Kasumi-1 (cell line): ENCODE measurements at regions not wholly inside any gene's neighbourhood (a gene's known extent, or its start where the extent isn't known, plus 50 kb on each side); places are given as distances from the start of the nearest gene placed in this dataset.

Experiments
- DNase-seq, 2 experiments: peaks; one replicate each; lab custom pipeline; 2025; lab: John Stamatoyannopoulos, UW

DNA sequence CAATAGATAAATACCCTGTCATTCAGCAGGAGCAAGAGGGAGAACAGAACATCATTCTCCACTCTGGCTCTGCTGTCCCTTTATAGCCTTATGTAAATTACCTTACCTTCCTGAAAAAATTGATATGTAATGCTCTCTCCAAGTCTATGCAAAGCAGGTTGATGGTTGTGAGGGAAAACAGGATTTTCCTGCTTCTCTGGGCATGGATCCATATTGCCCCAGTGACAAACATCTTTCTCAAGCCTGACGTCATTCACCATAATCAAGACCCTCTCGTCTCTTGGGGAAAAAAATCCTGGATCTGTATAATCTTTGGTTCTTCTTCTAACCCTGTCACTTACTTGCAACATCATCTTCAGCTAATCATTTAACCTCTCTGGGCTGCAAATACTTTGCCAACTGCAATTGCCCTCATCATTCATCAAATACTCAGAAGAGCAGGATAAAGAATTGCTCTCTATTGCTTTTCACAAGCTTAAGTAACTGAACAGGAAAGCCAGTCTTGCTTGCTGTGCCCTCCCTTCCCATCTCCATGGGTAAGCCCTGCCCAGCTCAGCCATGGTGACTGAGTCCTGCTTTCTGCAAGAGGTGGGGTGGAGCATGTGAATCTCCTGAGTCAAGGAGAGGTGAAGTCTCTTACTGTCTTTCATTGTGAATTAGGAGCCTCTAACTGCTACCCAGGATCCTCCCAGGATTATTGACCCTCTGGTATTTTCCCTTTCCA is 123.7 kb upstream of the KLF7 start:
- DNase-seq: no peak

DNA sequence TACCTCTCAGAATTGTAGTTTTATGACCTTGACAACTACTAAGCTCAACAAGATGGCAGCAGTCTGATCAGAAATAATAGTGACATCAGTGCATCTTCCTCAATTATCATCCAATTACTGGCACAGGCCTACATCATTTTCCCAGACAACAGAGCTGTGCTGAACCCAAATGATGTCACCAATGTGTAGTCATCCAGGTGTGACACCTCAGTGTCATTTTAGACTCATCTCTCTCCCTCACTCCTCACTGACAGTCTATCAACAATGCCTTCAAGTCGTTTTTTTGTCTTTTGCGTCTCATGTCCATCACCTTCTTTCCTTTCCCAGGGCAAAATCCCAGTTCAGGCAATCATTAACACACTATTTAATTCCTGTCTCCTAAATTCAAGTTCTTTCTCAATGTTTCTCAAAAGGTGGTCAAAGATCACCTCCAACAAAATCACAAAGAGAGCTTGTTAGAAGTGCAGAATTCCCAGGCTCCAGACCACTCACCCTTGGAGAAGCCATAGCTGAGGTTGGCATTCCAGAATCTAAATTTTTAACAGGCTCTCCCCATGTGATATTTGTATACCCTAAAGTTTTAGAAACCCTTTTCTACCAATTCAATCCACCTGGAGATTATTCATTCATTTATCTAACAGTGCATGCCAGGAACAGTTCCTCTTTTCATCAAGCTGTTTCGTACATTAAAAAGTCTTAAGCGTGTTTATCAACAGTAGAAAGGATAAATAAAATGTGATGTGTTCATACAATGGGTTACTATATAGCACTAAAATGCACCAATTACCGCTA is 125.3 kb upstream of the KLF7 start:
- DNase-seq: no peak

DNA sequence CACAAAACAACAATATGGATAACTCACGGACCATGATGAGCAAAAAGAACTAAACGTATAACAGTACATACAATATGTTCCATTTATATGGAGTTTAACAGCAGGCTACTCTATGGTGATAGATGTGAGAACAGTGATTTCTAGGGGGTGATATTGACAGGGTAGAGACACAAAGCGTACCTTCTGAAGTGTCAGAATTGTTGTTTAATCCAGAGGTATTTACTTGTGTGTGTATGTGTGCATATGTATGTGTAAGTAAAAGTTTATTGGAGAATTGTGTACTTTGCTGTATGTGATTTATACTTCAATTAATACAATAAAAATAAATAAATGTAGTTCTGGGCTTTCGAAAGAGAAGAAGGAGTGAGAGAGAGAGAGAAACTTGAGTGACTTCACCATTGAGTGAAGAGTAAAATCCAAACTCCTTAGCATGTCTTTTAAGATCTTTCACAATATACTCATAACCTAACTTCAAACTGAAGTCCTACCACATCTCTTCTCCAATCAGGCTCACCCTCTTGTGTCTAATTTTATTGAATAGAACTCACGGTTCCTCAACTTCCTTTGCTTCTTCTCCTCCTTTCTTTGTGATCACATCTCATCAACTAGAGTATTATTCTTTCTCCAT is 126.0 kb upstream of the KLF7 start:
- DNase-seq: no peak

DNA sequence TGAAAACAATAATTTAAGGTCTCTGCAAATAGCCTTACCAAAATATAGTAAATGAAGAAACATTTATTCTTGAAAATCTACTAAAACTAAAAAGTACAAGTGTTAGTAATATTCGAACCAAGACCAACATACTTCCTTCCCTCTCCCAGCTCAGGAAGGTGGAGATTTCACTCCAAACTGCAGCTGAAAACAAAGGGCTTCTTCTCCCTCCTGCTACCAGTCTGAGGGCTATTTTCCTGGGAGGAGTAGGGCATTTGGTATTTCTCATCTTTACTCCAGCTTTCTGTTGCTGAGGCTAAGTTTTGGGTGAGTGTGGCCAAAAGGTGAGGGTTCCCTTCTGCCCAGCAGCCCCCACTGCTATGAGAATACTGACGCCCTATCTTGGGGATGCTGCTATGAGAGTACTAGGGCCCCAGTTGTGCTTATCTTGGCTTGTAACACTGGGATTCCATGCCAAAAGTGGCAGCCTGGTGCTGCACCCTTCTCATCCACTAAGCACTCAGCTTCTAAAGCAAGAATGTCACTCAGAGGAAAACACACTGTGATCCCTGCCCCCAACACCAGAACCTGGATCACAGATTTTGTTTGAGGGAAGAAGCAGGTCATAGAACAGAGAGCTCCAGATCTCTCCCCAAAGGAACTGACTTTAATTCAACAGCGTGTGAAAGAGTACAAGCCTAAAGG is 130.7 kb upstream of the KLF7 start:
- DNase-seq: no peak

DNA sequence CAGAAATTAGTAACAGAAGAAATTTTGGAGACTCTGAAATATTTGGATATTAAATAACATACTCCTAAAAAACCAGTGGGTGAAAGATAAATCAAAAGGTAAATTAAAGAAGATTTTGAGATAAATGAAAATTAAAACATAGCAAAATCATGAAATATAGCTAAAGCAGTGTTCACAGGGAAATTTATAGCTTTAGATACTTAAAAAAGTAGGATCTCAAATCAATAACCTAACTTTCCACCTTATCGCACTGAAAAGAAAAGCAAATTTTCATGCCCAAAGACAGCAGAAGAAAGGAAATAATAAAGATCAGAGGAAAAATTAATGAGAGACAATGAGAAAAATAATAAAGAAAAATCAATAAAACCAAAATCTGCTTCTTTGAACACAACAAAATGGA is 135.1 kb upstream of the KLF7 start:
- no peak for DNase-seq

DNA sequence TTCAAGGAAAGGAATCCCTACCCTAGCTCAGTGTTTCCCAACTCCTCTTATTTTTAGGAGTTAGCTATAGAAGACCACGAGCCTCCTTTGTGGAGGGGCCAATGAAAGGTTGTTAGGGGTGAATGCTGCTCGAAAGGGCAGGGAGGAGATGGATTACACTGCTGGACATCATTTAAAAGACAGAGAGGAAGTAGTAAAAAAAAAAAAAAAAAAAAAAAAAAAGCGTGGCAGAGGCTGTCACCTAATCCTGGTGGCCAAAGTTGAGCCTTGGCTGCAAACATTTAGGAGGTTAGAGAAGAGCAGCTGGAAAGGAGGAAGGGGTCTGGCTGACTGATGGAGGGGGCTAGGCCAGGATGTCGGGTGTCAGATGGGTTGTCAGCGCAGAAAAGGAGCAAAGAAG is 139.0 kb upstream of the KLF7 start:
- DNase-seq: no peak

DNA sequence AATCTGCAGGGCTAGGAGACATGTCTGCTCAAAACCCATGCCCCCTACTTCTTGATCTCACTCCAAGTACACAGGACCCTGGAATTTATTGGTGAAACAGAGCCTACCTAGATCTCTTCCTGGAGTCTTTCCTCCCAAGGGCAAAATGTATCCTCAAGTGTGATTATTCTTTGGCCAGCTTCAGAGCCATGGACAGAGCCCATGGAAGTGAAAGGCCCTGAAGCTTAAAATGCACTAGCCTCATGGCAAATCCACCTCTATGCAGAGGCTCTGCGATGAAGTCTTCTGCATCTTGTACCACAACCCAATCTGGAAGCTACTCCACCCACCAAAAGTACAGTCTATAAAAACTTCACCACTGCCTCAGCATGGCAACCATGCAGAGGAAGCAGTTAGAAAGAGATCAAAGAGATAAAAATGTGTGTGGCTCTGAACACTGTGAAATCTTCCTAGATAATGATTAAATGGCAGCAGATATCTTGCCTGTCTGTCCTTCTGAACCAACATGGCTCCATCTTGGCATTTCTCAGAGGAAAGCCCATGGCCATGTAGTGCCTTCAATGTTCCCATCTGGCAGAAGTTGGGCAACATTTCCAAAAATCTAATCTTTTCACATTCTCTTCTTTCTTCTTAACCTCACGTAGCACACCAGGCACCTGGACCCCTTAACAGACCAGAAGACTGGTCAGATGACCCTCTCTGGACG is 142.9 kb upstream of the KLF7 start:
- DNase-seq: no peak

DNA sequence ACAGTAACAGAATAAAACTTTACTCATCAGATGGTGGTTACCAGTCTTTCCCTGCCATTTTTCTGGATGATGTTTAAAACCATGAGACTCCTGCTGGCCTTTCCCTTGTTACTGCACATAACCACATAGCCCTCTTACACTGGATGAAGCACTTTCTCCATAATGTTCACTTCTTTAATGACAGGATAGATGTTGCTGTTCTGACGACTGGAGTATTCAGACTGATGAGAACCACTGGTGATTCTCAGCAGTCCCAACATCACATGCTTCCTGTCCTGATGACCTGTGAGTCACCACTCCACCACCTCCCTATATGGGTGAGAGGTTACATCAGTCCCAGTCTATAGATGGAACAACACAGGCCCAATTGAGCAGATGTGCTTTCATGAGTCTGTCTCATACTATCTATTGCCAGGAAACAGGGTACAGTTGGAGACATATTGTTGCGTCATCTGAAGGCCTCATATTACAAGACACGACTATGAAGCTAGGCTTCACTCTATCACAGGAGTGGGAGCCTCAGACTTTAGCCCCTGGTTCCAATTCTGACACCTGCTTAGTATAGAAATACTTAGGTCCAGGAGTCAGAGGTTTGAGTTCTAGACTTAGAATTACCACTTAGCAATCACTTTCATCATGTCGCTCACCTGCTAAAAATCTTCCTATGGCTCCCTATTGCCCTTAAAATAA is 145.7 kb upstream of the KLF7 start:
- DNase-seq: no peak

DNA sequence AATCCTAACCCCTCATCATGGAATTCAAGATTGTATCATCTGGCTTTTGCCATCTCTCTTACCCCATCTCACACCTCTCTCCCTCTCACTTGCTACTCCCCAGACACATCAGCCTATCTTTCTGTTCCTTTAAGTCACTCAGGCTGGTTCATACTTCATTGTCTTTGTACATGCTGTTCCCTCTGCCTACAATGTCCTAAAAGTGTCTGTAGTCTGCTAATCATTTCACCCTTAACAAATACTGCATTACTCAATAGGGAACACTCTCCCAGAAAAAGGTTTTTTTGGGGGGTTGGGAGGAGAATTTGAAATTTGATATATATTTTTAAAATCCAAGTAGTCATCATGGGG is 146.2 kb upstream of the KLF7 start:
- DNase-seq: no peak

DNA sequence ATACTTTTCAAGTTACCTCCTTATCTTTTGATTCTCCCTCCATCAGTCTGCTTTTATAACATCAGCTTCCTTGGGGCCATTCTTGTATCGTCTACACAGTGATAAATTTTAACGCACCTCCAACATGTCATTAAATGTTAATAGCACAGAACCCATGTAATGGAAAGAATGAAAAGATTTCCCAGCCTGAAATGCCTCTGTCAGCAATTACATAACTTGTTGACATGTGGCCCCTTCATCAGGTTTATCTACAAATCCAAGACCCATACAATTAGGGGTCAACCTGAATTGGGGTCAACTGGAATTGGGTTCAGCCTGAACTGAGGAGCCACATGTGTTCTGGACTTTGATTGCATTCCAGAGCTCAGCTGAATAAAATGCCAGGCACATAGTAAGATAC is 148.2 kb upstream of the KLF7 start:
- DNase-seq: no peak

DNA sequence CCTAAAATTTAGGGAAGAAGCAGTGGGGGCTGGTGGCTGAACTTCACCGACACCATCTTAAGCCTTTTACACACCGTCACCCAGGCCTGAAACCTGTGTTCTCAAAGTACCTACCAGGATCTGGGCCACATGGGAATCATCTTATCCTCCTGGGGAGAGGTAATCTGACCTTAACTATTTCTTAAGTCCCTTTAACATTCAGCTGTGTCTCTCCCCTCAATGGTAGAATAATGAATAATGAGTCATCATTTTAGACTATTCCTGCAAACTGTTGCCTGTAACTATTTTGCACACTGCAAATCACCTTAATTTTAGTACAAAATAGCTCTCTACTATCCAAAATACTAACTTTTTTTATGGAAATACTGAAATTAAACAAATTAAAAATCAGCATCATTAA is 149.4 kb upstream of the KLF7 start:
- no peak for DNase-seq

DNA sequence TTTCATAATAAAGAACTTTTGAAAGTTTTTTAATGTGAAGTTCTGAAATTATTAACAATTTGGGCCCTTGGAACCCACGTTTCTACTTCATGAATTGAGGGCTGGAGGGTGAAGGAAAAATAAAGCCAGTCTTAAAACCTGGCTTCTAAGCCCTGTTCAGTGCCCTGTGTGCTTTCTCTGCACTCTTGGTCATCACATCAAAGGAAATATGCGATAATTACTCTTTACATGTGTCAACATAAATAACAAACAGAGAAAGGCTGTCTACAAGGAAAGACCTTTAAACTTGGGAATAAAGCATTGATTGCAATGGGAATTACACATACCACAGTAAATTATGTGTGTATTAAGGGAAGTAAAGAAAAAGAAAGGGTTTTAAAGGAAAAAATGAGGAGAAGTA is 150.7 kb upstream of the KLF7 start:
- no peak for DNase-seq

DNA sequence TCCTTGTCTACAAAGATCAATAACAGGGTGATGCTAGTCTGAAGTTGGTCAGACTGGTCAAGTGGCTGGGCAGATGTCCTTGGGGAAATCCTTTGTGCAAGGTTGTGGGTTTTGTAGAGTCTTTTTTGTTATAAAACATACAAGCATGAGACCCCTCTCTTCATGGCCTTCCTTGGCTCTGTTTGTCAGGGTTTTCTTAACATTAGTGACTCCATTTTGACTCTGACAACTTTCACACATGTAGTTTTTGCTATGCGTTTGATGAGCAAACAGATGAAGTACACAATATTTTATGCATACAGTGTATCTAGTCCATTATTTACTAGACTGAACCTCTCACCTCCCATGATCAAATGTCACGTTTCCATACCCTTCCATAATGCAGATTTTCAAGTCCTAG is 151.2 kb upstream of the KLF7 start:
- no peak for DNase-seq

DNA sequence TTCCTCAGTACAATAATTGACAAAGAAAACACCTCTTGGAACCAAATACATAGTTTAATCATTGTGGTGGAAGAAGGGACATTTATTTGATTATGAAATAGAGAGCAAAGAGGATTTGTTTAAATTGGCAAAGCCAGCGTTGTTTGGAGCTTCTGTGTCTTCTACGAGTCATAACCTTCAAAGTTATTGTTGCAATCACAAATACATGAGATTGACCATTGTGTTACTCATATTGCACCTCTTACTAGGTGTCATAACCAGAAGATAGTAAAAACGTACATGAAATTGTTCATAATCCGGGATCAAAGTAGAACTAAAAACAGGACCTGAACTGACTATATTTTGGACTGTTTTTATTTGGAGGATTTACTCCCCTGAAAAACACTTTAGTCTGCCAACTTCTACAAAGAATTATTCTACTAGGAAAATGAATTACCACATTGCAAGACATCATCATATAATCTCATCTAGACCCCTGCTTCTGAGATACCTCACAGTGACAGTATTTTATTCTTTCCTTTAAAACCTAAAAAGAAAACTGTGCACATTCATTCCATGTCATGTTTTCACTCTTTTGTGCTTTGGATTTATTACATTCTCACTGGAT is 151.7 kb upstream of the KLF7 start:
- DNase-seq: no peak

DNA sequence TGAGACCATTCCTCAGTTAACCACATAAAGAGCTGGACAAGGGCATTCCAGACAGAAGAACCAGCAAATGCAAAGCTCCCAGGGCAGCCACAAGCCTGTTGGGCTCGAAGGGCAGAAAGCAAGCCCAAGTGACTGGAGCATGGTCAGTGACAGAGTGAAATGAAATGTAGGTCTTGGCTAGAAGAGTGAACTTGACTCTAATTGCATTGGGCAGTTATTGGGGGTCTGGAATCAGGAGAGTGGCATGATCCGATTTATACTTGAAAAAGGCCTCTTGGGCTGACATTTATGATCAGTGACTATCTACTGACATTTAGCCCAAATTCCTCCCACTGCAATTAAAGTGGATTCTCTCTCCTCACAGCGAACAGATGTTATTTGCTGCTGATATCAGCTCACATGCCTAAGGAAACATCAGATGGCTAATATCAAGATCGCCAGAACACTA is 152.5 kb upstream of the KLF7 start:
- no peak for DNase-seq

DNA sequence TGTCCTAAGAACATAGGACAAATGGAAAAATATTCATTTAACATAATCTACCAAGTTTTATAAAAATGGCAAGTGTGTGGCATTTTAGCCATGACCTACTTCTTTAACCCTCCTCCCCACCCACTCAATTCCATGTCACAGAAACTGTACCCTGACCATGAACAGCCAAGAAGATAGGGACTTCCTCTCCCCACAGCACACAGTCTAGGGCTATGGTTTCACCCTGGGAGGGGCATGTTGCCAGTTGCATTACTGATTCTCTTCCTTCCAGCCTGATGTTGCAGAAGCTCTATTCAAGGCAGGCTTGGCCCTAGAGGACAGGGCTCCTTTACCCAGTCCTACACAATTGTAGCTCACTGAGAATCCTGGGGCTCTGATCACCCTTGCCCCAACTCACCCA is 153.6 kb upstream of the KLF7 start:
- no peak for DNase-seq

DNA sequence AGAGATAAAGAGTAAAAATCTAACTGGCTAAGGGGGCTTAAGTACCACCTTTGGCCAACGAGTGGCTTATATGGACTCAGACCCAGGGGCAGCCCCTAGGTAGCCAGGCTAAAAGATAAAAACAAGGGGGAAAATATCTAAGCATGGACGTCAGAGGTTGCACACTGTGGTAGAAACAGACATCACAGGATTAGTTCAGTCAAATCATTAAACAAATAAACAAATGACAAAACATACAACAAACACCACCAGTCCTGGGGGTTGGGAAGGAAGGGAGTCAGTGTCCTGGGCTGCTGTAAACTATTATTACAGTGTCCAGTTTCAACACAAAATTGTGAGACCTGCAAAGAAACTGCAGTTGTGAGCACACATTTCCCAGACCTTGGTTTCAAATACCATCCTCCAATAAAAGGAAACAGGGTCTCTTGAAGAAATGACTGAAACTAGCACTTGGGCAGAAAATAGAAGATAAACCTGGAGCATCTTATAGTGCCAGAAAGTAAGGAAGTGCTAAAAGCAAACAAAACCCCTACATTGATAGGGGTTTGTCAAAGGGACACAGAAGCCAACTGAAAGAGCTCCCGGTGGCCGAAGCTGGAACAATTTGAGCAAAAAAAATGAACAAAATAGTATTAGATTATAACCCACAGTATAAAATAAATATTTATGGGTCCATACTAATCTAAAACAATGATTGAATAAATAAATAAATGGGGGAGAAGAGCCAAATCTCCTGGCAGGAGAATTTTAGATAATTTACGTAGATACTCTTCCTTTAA is 154.8 kb upstream of the KLF7 start:
- no peak for DNase-seq

DNA sequence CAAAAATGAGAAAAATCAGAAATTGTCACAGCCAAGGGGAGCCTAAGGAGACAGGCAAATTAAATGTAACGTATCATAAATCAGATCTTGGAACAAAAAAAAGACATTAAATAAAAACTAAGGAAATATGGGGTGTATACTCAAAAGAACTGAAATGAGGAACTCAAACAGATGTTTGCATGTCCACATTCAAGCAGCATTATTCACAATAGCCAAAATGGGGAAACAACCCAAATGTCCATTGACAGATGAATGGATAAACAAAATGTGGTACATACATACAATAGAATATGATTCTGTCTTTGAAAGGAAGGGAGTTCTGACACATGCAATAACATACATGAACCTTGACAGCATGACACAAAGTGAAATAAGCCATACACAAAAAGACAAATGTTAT is 155.8 kb upstream of the KLF7 start:
- no peak for DNase-seq

DNA sequence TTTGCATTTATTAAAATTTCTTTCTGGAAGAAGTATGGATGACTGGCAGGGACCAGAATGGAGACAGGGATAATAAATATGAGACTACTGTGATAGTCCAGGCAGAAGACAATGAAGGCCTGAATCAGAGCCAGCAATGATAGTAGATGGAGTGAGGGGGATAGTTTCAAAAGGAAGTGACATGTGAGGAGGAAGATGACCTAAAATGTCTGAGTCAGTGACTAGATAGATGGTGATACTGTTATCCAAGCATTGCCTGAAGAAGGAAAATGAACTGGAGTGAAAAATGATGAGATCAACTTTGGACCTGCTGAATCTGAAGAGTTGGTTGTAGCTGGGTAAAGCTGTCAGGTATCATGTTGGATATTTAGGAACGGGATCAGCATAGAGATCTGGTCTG is 158.3 kb upstream of the KLF7 start:
- DNase-seq: no peak

DNA sequence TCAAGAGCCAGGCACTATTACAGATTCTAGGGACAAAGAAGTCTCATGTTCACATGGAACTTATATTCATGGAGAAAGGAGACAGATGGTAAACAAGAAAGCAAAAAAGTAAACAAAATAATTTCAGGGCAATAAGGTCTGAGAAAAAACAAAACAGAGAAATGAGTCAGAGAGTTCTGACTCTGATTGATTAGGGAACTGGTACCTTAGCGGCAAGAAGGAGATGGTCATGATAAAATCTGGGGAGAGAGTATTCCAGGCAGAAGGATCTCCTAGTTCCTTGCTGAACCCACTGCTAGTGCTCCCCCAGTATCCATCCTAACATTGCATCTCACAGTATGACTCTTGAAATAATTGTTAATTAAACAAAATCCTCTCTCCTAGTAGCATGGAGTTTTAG is 161.8 kb upstream of the KLF7 start:
- DNase-seq: no peak
